ENCODE measurements at regions not wholly inside any gene's neighbourhood (a gene's known extent, or its start where the extent isn't known, plus 50 kb on each side); places are given as distances from the start of the nearest gene placed in this dataset.
"Not testable (repeated sequence)": the region's sequence is repeated elsewhere in the genome, so short reads cannot be mapped to it uniquely, and the experiment has no call there.

- Histone ChIP-seq H3K36me3 (no peaks in the 10 kb centered on the region), H3K4me1 (no peaks in the 10 kb centered on the region), H3K9me3 (peaks cover 0 to 4% (median 0%) of the 10 kb centered on the region in 3 donors), H3K4me3 (no peak overlapping the region), H3K27ac (no peak overlapping the region), H3K27me3 (peaks cover 8% of the 10 kb centered on the region)
- 63 to 78% methylated on average over 1 of the region's 1 CpG for WGBS, 2 donors (ENCODE audit: low coverage in 1 of 2)
- no peak for TF ChIP-seq POLR2A (IDR thresholded peaks at IDR 0.05)
- no peak for ATAC-seq
Observed at GRCh38 chr10:2556883-2557282, 510.5 kb upstream of the PFKP start.

GRCh38 chr10:2548071-2548470, 519.3 kb upstream of the PFKP start:
- no peak for TF ChIP-seq POLR2A (IDR thresholded peaks at IDR 0.05)
- no peak for TF ChIP-seq CTCF (IDR thresholded peaks at IDR 0.05)
- TF ChIP-seq EP300 (IDR thresholded peaks at IDR 0.05), result no peak
- TF ChIP-seq POLR2AphosphoS5 (IDR thresholded peaks at IDR 0.05), result no peak
- H3K36me3 ChIP-seq, result no peaks in the 10 kb centered on the region
- H3K4me1 ChIP-seq, result no peaks in the 10 kb centered on the region
- peaks cover 0 to 3% (median 0%) of the 10 kb centered on the region in 3 donors for H3K9me3 ChIP-seq
- ATAC-seq, result no peak
- H3K27me3 ChIP-seq, result peaks cover 11% of the 10 kb centered on the region
- no peak overlapping the region for H3K27ac ChIP-seq
- no peak overlapping the region for H3K4me3 ChIP-seq

- Histone ChIP-seq H3K9me3 (no peaks in the 10 kb centered on the region), H3K36me3 (no peaks in the 10 kb centered on the region), H3K27me3 (peaks cover 9% of the 10 kb centered on the region), H3K27ac (no peak overlapping the region), H3K4me1 (no peaks in the 10 kb centered on the region), H3K4me3 (no peak overlapping the region)
- TF ChIP-seq POLR2A (IDR thresholded peaks at IDR 0.05) (no peak), CTCF (IDR thresholded peaks at IDR 0.05) (no peak), POLR2AphosphoS5 (IDR thresholded peaks at IDR 0.05) (no peak), EP300 (IDR thresholded peaks at IDR 0.05) (no peak)
- 33 to 38% methylated on average over 4 of the region's 4 CpGs for WGBS, 2 donors (ENCODE audit: low coverage in 1 of 2)
- no peak for ATAC-seq
Observed at GRCh38 chr10:2547606-2548005, 519.7 kb upstream of the PFKP start.

GRCh38 chr10:2546894-2547293, 520.5 kb upstream of the PFKP start:
- not testable (repeated sequence) for ATAC-seq, H3K9me3 ChIP-seq, H3K27me3 ChIP-seq, H3K4me3 ChIP-seq, H3K4me1 ChIP-seq, H3K36me3 ChIP-seq, H3K27ac ChIP-seq
- WGBS, 2 donors (ENCODE audit: low coverage in 1 of 2), result 80 to 88% methylated on average over 1 to 3 of the region's 3 CpGs

GRCh38 chr10:2543974-2544373, 523.4 kb upstream of the PFKP start:
- Histone ChIP-seq H3K4me3 (no peak overlapping the region), H3K27me3 (peaks cover 9% of the 10 kb centered on the region), H3K4me1 (no peaks in the 10 kb centered on the region), H3K36me3 (no peaks in the 10 kb centered on the region), H3K9me3 (no peaks in the 10 kb centered on the region), H3K27ac (no peak overlapping the region)
- 80 to 87% methylated on average over 3 of the region's 3 CpGs for WGBS, 2 donors (ENCODE audit: low coverage in 1 of 2)
- no peak for ATAC-seq
- TF ChIP-seq POLR2AphosphoS5 (IDR thresholded peaks at IDR 0.05), result no peak
- no peak for TF ChIP-seq POLR2A (IDR thresholded peaks at IDR 0.05)
- no peak for TF ChIP-seq EP300 (IDR thresholded peaks at IDR 0.05)
- TF ChIP-seq CTCF (IDR thresholded peaks at IDR 0.05), result no peak

- no peak overlapping the region for H3K4me3 ChIP-seq
- no peak overlapping the region for H3K27ac ChIP-seq
- no peaks in the 10 kb centered on the region for H3K36me3 ChIP-seq
- H3K27me3 ChIP-seq, result peaks cover 9% of the 10 kb centered on the region
- TF ChIP-seq EP300 (IDR thresholded peaks at IDR 0.05), result no peak
- TF ChIP-seq POLR2AphosphoS5 (IDR thresholded peaks at IDR 0.05), result no peak
- TF ChIP-seq CTCF (IDR thresholded peaks at IDR 0.05), result no peak
- TF ChIP-seq POLR2A (IDR thresholded peaks at IDR 0.05), result no peak
- WGBS, 2 donors (ENCODE audit: low coverage in 1 of 2), result 83 to 85% methylated on average over 2 to 15 of the region's 17 CpGs
- H3K9me3 ChIP-seq, result no peaks in the 10 kb centered on the region
- H3K4me1 ChIP-seq, result no peaks in the 10 kb centered on the region
- ATAC-seq, result no peak
Observed at GRCh38 chr10:2543142-2543886, 524.0 kb upstream of the PFKP start.
